HG03060 (cell line): ENCODE measurements at regions not wholly inside any gene's neighbourhood (a gene's known extent, or its start where the extent isn't known, plus 50 kb on each side); places are given as distances from the start of the nearest gene placed in this dataset.
"Not testable (repeated sequence)": the region's sequence is repeated elsewhere in the genome, so short reads cannot be mapped to it uniquely, and the experiment has no call there.

Experiments
- ATAC-seq: cut with Tn5 transposase; IDR thresholded peaks from one replicate; pipeline ENCODE4 v1.9.1; 2021; ENCODE audit warnings: low read depth, moderate number of reproducible peaks; ENCODE audit not compliant: unreplicated experiment

GRCh38 chr2:216776066-216776850 is 80.9 kb upstream of the IGFBP5 start:
- no peak for ATAC-seq

GRCh38 chr2:216775043-216775453 is 79.7 kb upstream of the IGFBP5 start:
- ATAC-seq: no peak

- no peak for ATAC-seq
These were observed 79.3 kb upstream of the IGFBP5 start for GRCh38 chr2:216774620-216775019.

- ATAC-seq: no peak
These were observed 78.8 kb upstream of the IGFBP5 start for GRCh38 chr2:216774180-216774579.

GRCh38 chr2:216773072-216773471 is 77.7 kb upstream of the IGFBP5 start:
- ATAC-seq: no peak

- ATAC-seq: no peak
These were observed 75.4 kb upstream of the IGFBP5 start for GRCh38 chr2:216770717-216771116.

GRCh38 chr2:216770050-216770449 is 74.7 kb upstream of the IGFBP5 start:
- ATAC-seq: no peak

- no peak for ATAC-seq
These were observed 74.3 kb upstream of the IGFBP5 start for GRCh38 chr2:216769626-216770025.

GRCh38 chr2:216768908-216769411 is 73.6 kb upstream of the IGFBP5 start:
- ATAC-seq: no peak

GRCh38 chr2:216765761-216766262 is 70.5 kb upstream of the IGFBP5 start:
- ATAC-seq: no peak

GRCh38 chr2:216763396-216763795 is 68.0 kb upstream of the IGFBP5 start:
- no peak for ATAC-seq

GRCh38 chr2:216761809-216762208 is 66.5 kb upstream of the IGFBP5 start:
- ATAC-seq: no peak

GRCh38 chr2:216761133-216761532 is 65.8 kb upstream of the IGFBP5 start:
- no peak for ATAC-seq

- no peak for ATAC-seq
These were observed 63.2 kb upstream of the IGFBP5 start for GRCh38 chr2:216758256-216759155.

GRCh38 chr2:216757532-216757931 is 62.2 kb upstream of the IGFBP5 start:
- ATAC-seq: no peak

- ATAC-seq: no peak
These were observed 61.1 kb upstream of the IGFBP5 start for GRCh38 chr2:216756435-216756834.

GRCh38 chr2:216754812-216755211 is 59.5 kb upstream of the IGFBP5 start:
- ATAC-seq: no peak

- no peak for ATAC-seq
These were observed 59.0 kb upstream of the IGFBP5 start for GRCh38 chr2:216754336-216754735.

- no peak for ATAC-seq
These were observed 57.6 kb upstream of the IGFBP5 start for GRCh38 chr2:216752855-216753505.

- ATAC-seq: not testable (repeated sequence)
These were observed 55.4 kb upstream of the IGFBP5 start for GRCh38 chr2:216750750-216751149.

- not testable (repeated sequence) for ATAC-seq
These were observed 50.9 kb upstream of the IGFBP5 start for GRCh38 chr2:216746268-216746667.
